Right lung (tissue), 2 donors: ENCODE measurements at regions not wholly inside any gene's neighbourhood (a gene's known extent, or its start where the extent isn't known, plus 50 kb on each side); places are given as distances from the start of the nearest gene placed in this dataset.

Source experiments
- DNase-seq, 2 donors: peaks; one replicate each; pipeline ENCODE4 v3.0.0-alpha.2; 2013

GRCh38 chr3:61311044-61311443 lies 59.8 kb upstream of the FHIT start:
- DNase-seq, result no peak

- peak in 1 of 2 donors; percentile 11 for DNase-seq
These were observed 64.6 kb upstream of the FHIT start for GRCh38 chr3:61315871-61316270.

GRCh38 chr3:61323094-61323493 lies 71.8 kb upstream of the FHIT start:
- no peak for DNase-seq

GRCh38 chr3:61331929-61332552 lies 80.8 kb upstream of the FHIT start:
- DNase-seq, result no peak

- DNase-seq, result no peak
These were observed 82.1 kb upstream of the FHIT start for GRCh38 chr3:61333192-61333961.

- DNase-seq, result no peak
These were observed 83.5 kb upstream of the FHIT start for GRCh38 chr3:61334783-61335182.

- DNase-seq, result no peak
These were observed 89.7 kb upstream of the FHIT start for GRCh38 chr3:61340931-61341461.

- DNase-seq, result no peak
These were observed 92.3 kb upstream of the FHIT start for GRCh38 chr3:61343543-61343942.

GRCh38 chr3:61345020-61345419 lies 93.8 kb upstream of the FHIT start:
- no peak for DNase-seq

GRCh38 chr3:61347981-61348380 lies 96.7 kb upstream of the FHIT start:
- DNase-seq, result no peak

GRCh38 chr3:61349717-61350116 lies 98.5 kb upstream of the FHIT start:
- no peak for DNase-seq

GRCh38 chr3:61350782-61351309 lies 99.6 kb upstream of the FHIT start:
- no peak for DNase-seq

- DNase-seq, result no peak
These were observed 101.1 kb upstream of the FHIT start for GRCh38 chr3:61352306-61352705.

GRCh38 chr3:61353382-61353781 lies 102.1 kb upstream of the FHIT start:
- no peak for DNase-seq

- no peak for DNase-seq
These were observed 103.4 kb upstream of the FHIT start for GRCh38 chr3:61354604-61355003.

GRCh38 chr3:61356685-61357084 lies 105.4 kb upstream of the FHIT start:
- DNase-seq, result no peak

GRCh38 chr3:61357902-61358301 lies 106.7 kb upstream of the FHIT start:
- no peak for DNase-seq

- peak; percentile 82 to 83 for DNase-seq
These were observed 107.1 kb upstream of the FHIT start for GRCh38 chr3:61358364-61358763.

- DNase-seq, result no peak
These were observed 109.2 kb upstream of the FHIT start for GRCh38 chr3:61360297-61360965.

GRCh38 chr3:61369678-61370077 lies 118.4 kb upstream of the FHIT start:
- no peak for DNase-seq

- peak in 1 of 2 donors; percentile 22 for DNase-seq
These were observed 119.9 kb upstream of the FHIT start for GRCh38 chr3:61371123-61371522.

- no peak for DNase-seq
These were observed 121.5 kb upstream of the FHIT start for GRCh38 chr3:61372723-61373122.

GRCh38 chr3:61378311-61378710 lies 127.1 kb upstream of the FHIT start:
- no peak for DNase-seq
